Stimulated activated CD4-positive, alpha-beta T cell treated with anti-CD3 and anti-CD28 coated beads, Interleukin-1b, Interleukin-23, amount 100 ng/mL, for 1 hour (primary cell): ENCODE measurements at regions not wholly inside any gene's neighbourhood (a gene's known extent, or its start where the extent isn't known, plus 50 kb on each side); places are given as distances from the start of the nearest gene placed in this dataset.
A peak's percentile ranks its signal among the peaks of the same experiment; 100 is the strongest.
"Not testable (repeated sequence)": the region's sequence is repeated elsewhere in the genome, so short reads cannot be mapped to it uniquely, and the experiment has no call there.

ENCODE experiments used
- DNase-seq, 2 donors: peaks; one replicate each; pipeline ENCODE4 v3.0.0-alpha.2; 2020; ENCODE audit warnings: low read depth in 2 of 2

- DNase-seq = no peak
Measured at GRCh38 chr11:86861810-86862209, 61.5 kb downstream of the PRSS23 start.

GRCh38 chr11:86863476-86863875, 63.1 kb downstream of the PRSS23 start:
- no peak for DNase-seq

- DNase-seq = no peak
Measured at GRCh38 chr11:86865436-86865835, 65.1 kb downstream of the PRSS23 start.

GRCh38 chr11:86869531-86869930, 69.2 kb downstream of the PRSS23 start:
- no peak for DNase-seq

GRCh38 chr11:86869966-86870570, 69.7 kb downstream of the PRSS23 start:
- DNase-seq = peak in 1 of 2 donors; percentile 2

GRCh38 chr11:86873573-86874083, 73.3 kb downstream of the PRSS23 start:
- DNase-seq = no peak

GRCh38 chr11:86874304-86875056, 74.1 kb downstream of the PRSS23 start:
- DNase-seq = no peak

GRCh38 chr11:86876716-86877234, 76.4 kb downstream of the PRSS23 start:
- DNase-seq = no peak

- DNase-seq = no peak
Measured at GRCh38 chr11:86877503-86877902, 77.2 kb downstream of the PRSS23 start.

GRCh38 chr11:86879241-86879640, 76.0 kb downstream of the FZD4 start:
- not testable (repeated sequence) for DNase-seq

GRCh38 chr11:86885311-86885710, 69.9 kb downstream of the FZD4 start:
- no peak for DNase-seq

- no peak for DNase-seq
Measured at GRCh38 chr11:86888164-86889000, 66.8 kb downstream of the FZD4 start.

GRCh38 chr11:86889001-86889341, 66.2 kb downstream of the FZD4 start:
- DNase-seq = no peak

GRCh38 chr11:86891036-86891435, 64.2 kb downstream of the FZD4 start:
- DNase-seq = no peak

- DNase-seq = no peak
Measured at GRCh38 chr11:86893235-86893634, 62.0 kb downstream of the FZD4 start.
